Suprapubic skin (tissue), 4 donors: ENCODE measurements at regions not wholly inside any gene's neighbourhood (a gene's known extent, or its start where the extent isn't known, plus 50 kb on each side); places are given as distances from the start of the nearest gene placed in this dataset.

Source experiments
- DNase-seq, 2 donors: peaks; one replicate each; pipeline ENCODE4 v3.0.0-alpha.2; 2019; ENCODE audit warnings: low spot score in 2 of 2
- H3K27ac ChIP-seq: fragments of 200-600 bp; sonication (generic); one replicate; pipeline ENCODE4 v1.5.1; 2019
- H3K27me3 ChIP-seq: fragments of 200-600 bp; sonication (generic); one replicate; pipeline ENCODE4 v1.5.1; 2019
- H3K36me3 ChIP-seq: fragments of 200-600 bp; sonication (generic); one replicate; pipeline ENCODE4 v1.5.1; 2019
- H3K4me1 ChIP-seq: fragments of 200-600 bp; sonication (generic); one replicate; pipeline ENCODE4 v1.5.1; 2019
- H3K4me3 ChIP-seq: fragments of 200-600 bp; sonication (generic); one replicate; pipeline ENCODE4 v1.5.1; 2019; ENCODE audit warnings: mild to moderate bottlenecking
- H3K9me3 ChIP-seq: fragments of 200-600 bp; sonication (generic); one replicate; pipeline ENCODE4 v1.5.1; 2019
- CTCF ChIP-seq, 2 donors: fragments of 200-600 bp in 1 of 2; fragments of 450-650 bp in 1 of 2; sonication (generic) in 1 of 2; IDR thresholded peaks; one replicate each; pipeline ENCODE4 v1.5.1; 2016 to 2019; ENCODE audit warnings: antibody characterized with exemption in 2 of 2, mild to moderate bottlenecking in 1 of 2, moderate library complexity in 1 of 2
- EP300 ChIP-seq: sonication (generic); formaldehyde crosslinking; IDR thresholded peaks from one replicate; pipeline ENCODE4 v1.6.1; 2017; ENCODE audit warnings: antibody characterized with exemption
- POLR2A ChIP-seq, 2 donors: fragments of 450-650 bp; IDR thresholded peaks; one replicate each; pipeline ENCODE4 v1.6.1; 2017; ENCODE audit warnings: antibody characterized with exemption in 2 of 2, mild to moderate bottlenecking in 2 of 2, moderate library complexity in 2 of 2
- POLR2AphosphoS5 ChIP-seq, 3 donors: sonication (generic); formaldehyde crosslinking; IDR thresholded peaks; one replicate each; pipeline ENCODE4 v1.6.1; 2017; ENCODE audit warnings: antibody characterized with exemption in 3 of 3
- WGBS: methylation state at CpG from one replicate; pipeline ENCODE4 v1.1.5; 2018; 5-methylcytosine and 5-hydroxymethylcytosine counted together

GRCh38 chr15:29593629-29594028, 228.6 kb downstream of the TJP1 start:
- Histone ChIP-seq H3K27me3 (no peaks in the 10 kb centered on the region), H3K4me1 (no peaks in the 10 kb centered on the region), H3K4me3 (no peak overlapping the region), H3K27ac (no peak overlapping the region), H3K36me3 (no peaks in the 10 kb centered on the region), H3K9me3 (no peaks in the 10 kb centered on the region)
- no peak for DNase-seq
- WGBS: 90% methylated on average over 1 of the region's 1 CpG
- no peak for TF ChIP-seq CTCF (IDR thresholded peaks at IDR 0.05)
- TF ChIP-seq POLR2A (IDR thresholded peaks at IDR 0.05): no peak
- TF ChIP-seq EP300: no peak
- TF ChIP-seq POLR2AphosphoS5 (IDR thresholded peaks at IDR 0.05): no peak

- Histone ChIP-seq H3K27ac (no peak overlapping the region), H3K27me3 (no peaks in the 10 kb centered on the region), H3K4me1 (no peaks in the 10 kb centered on the region), H3K4me3 (no peak overlapping the region), H3K36me3 (no peaks in the 10 kb centered on the region), H3K9me3 (no peaks in the 10 kb centered on the region)
- WGBS: 84% methylated on average over 4 of the region's 4 CpGs
- no peak for DNase-seq
- no peak for TF ChIP-seq CTCF (IDR thresholded peaks at IDR 0.05)
- no peak for TF ChIP-seq POLR2AphosphoS5 (IDR thresholded peaks at IDR 0.05)
- no peak for TF ChIP-seq EP300
- TF ChIP-seq POLR2A (IDR thresholded peaks at IDR 0.05): no peak
These were observed 229.2 kb downstream of the TJP1 start for GRCh38 chr15:29593111-29593510.

- Histone ChIP-seq H3K9me3 (no peaks in the 10 kb centered on the region), H3K4me1 (no peaks in the 10 kb centered on the region), H3K4me3 (no peak overlapping the region), H3K27me3 (no peaks in the 10 kb centered on the region), H3K27ac (no peak overlapping the region), H3K36me3 (no peaks in the 10 kb centered on the region)
- DNase-seq: no peak
- TF ChIP-seq POLR2AphosphoS5 (IDR thresholded peaks at IDR 0.05) (no peak), POLR2A (IDR thresholded peaks at IDR 0.05) (no peak), CTCF (IDR thresholded peaks at IDR 0.05) (no peak), EP300 (no peak)
These were observed 231.6 kb downstream of the TJP1 start for GRCh38 chr15:29590701-29591100.

GRCh38 chr15:29589975-29590374, 232.3 kb downstream of the TJP1 start:
- Histone ChIP-seq H3K9me3 (no peaks in the 10 kb centered on the region), H3K4me1 (no peaks in the 10 kb centered on the region), H3K4me3 (no peak overlapping the region), H3K36me3 (no peaks in the 10 kb centered on the region), H3K27ac (no peak overlapping the region), H3K27me3 (no peaks in the 10 kb centered on the region)
- TF ChIP-seq CTCF (IDR thresholded peaks at IDR 0.05) (no peak), EP300 (no peak), POLR2A (IDR thresholded peaks at IDR 0.05) (no peak), POLR2AphosphoS5 (IDR thresholded peaks at IDR 0.05) (no peak)
- no peak for DNase-seq
- 93% methylated on average over 4 of the region's 4 CpGs for WGBS

DNA sequence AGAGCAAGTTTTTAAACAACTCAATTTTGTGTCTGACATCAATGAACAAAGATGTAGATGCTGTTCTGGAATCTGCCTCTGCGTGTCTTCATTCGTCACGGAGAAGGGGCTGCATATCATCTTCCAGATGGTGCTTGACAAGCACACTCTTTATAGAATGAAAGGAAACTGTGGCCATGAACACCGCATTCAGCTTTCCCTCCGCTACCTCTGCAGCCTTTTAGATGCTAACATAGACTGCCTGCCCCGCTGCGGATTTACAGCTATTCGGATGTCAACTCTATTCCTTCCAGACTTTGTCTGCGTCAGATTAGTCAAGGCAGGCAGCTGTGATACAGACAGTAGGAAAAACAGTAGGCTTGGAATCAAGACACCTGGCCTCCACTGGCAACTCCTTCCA, 232.9 kb downstream of the TJP1 start:
- H3K4me3 ChIP-seq: no peak overlapping the region
- TF ChIP-seq POLR2A (IDR thresholded peaks at IDR 0.05) (no peak), CTCF (IDR thresholded peaks at IDR 0.05) (no peak), POLR2AphosphoS5 (IDR thresholded peaks at IDR 0.05) (no peak), EP300 (no peak)
- no peaks in the 10 kb centered on the region for H3K27me3 ChIP-seq
- H3K36me3 ChIP-seq: no peaks in the 10 kb centered on the region
- H3K9me3 ChIP-seq: no peaks in the 10 kb centered on the region
- no peak for DNase-seq
- no peak overlapping the region for H3K27ac ChIP-seq
- 41% methylated on average over 9 of the region's 9 CpGs for WGBS
- no peaks in the 10 kb centered on the region for H3K4me1 ChIP-seq
